GM23338 (cell line): ENCODE measurements at regions not wholly inside any gene's neighbourhood (a gene's known extent, or its start where the extent isn't known, plus 50 kb on each side); places are given as distances from the start of the nearest gene placed in this dataset.
"Not testable (repeated sequence)": the region's sequence is repeated elsewhere in the genome, so short reads cannot be mapped to it uniquely, and the experiment has no call there.

Source experiments
- ATAC-seq: fragments of 200-7000 bp; cut with Tn5 transposase; 3 replicates; pipeline ENCODE4 v1.9.1; 2020
- DNase-seq: peaks from one replicate; pipeline ENCODE4 v3.0.0-alpha.2; 2015; ENCODE audit warnings: low spot score
- H2AFZ ChIP-seq: fragments of 200-600 bp; sonication (generic); 2 replicates; pipeline ENCODE4 v1.8.0; 2016; ENCODE audit warnings: antibody characterized with exemption, mild to moderate bottlenecking, moderate library complexity
- H3F3A ChIP-seq: fragments of 200-600 bp; sonication (generic); replicated peaks from 2 replicates; pipeline ENCODE4 v1.8.0; 2017; ENCODE audit warnings: antibody characterized with exemption, mixed run types, low read depth
- H3K27ac ChIP-seq: fragments of 200-600 bp; sonication (generic); 2 replicates; pipeline ENCODE4 v1.6.1; 2016; ENCODE audit warnings: low read depth
- H3K27me3 ChIP-seq: fragments of 200-600 bp; sonication (generic); 2 replicates; pipeline ENCODE4 v1.8.0; 2016; ENCODE audit warnings: mild to moderate bottlenecking, mixed run types, moderate library complexity; ENCODE audit not compliant: insufficient read depth
- H3K36me3 ChIP-seq: fragments of 200-600 bp; sonication (generic); 2 replicates; pipeline ENCODE4 v1.8.0; 2016; ENCODE audit warnings: mild to moderate bottlenecking; ENCODE audit not compliant: insufficient read depth
- H3K4me1 ChIP-seq: fragments of 200-600 bp; sonication (generic); 2 replicates; pipeline ENCODE4 v1.8.0; 2016; ENCODE audit warnings: mild to moderate bottlenecking, moderate library complexity; ENCODE audit not compliant: insufficient read depth
- H3K4me2 ChIP-seq: fragments of 200-600 bp; sonication (generic); 2 replicates; pipeline ENCODE4 v1.7.1; 2017; ENCODE audit warnings: mixed run types
- H3K4me3 ChIP-seq: fragments of 200-600 bp; sonication (generic); 2 replicates; pipeline ENCODE4 v1.6.1; 2016; ENCODE audit warnings: mixed run types
- H3K79me2 ChIP-seq: fragments of 200-600 bp; sonication (generic); replicated peaks from 2 replicates; pipeline ENCODE4 v1.8.0; 2017; ENCODE audit warnings: mild to moderate bottlenecking; ENCODE audit not compliant: insufficient read depth
- H3K9me2 ChIP-seq: fragments of 200-600 bp; sonication (generic); 2 replicates; pipeline ENCODE4 v1.8.0; 2017; ENCODE audit not compliant: insufficient read depth
- H4K20me1 ChIP-seq: fragments of 200-600 bp; sonication (generic); replicated peaks from 2 replicates; pipeline ENCODE4 v1.8.0; 2017; ENCODE audit warnings: mild to moderate bottlenecking; ENCODE audit not compliant: insufficient read depth
- H3K27ac Mint-ChIP-seq: 2 replicates; pipeline ENCODE4 v1.8.0; 2020; ENCODE audit warnings: inconsistent platforms, mild to moderate bottlenecking, moderate library complexity, mixed read lengths
- H3K27me3 Mint-ChIP-seq: 3 replicates; pipeline ENCODE4 v1.8.0; 2022; ENCODE audit warnings: low read depth, mild to moderate bottlenecking, moderate library complexity, mixed read lengths, inconsistent platforms; ENCODE audit not compliant: insufficient read depth, poor library complexity
- H3K36me3 Mint-ChIP-seq: 3 replicates; pipeline ENCODE4 v1.8.0; 2021; ENCODE audit warnings: low read depth, mild to moderate bottlenecking, inconsistent platforms, moderate library complexity, mixed read lengths
- H3K4me1 Mint-ChIP-seq: 3 replicates; pipeline ENCODE4 v1.8.0; 2020; ENCODE audit warnings: mild to moderate bottlenecking, inconsistent platforms, mixed read lengths
- H3K4me3 Mint-ChIP-seq: 3 replicates; pipeline ENCODE4 v1.8.0; 2021; ENCODE audit warnings: moderate library complexity, mild to moderate bottlenecking, inconsistent platforms, mixed read lengths
- H3K9me3 Mint-ChIP-seq: 3 replicates; pipeline ENCODE4 v1.8.0; 2020; ENCODE audit warnings: moderate library complexity, mild to moderate bottlenecking, inconsistent platforms, mixed read lengths
- CREB1 ChIP-seq: fragments of 250-450 bp; sonication (Bioruptor Pico); IDR thresholded peaks from 2 replicates; pipeline ENCODE4 v1.5.0; 2020; ENCODE audit warnings: low read depth, mild to moderate bottlenecking, moderate library complexity
- CTCF ChIP-seq, 2 experiments: fragments of 200-600 bp in 1 of 2; sonication (generic) in 1 of 2; conservative IDR thresholded peaks; 2 replicates each; pipeline versions ENCODE4 v1.5.1 to v1.6.1; 2016 to 2017; ENCODE audit warnings: antibody characterized with exemption in 2 of 2, low read depth in 2 of 2, mild to moderate bottlenecking in 2 of 2, moderate library complexity in 1 of 2
- EZH2 ChIP-seq: fragments of 200-600 bp; sonication (generic); IDR thresholded peaks from one replicate; pipeline ENCODE4 v1.8.0; 2017; ENCODE audit warnings: antibody characterized with exemption, mild to moderate bottlenecking, low read depth; ENCODE audit not compliant: unreplicated experiment
- EZH2phosphoT487 ChIP-seq: fragments of 200-600 bp; sonication (generic); IDR thresholded peaks from one replicate; pipeline ENCODE4 v1.8.1; 2018; ENCODE audit warnings: antibody characterized with exemption; ENCODE audit not compliant: unreplicated experiment
- JUNB ChIP-seq: IDR thresholded peaks from one replicate; pipeline ENCODE4 v1.6.1; 2016; ENCODE audit warnings: antibody characterized with exemption; ENCODE audit not compliant: unreplicated experiment
- NANOG ChIP-seq: IDR thresholded peaks from 2 replicates; pipeline ENCODE4 v1.6.1; 2016; ENCODE audit warnings: antibody characterized with exemption, borderline replicate concordance
- POLR2AphosphoS5 ChIP-seq: IDR thresholded peaks from 2 replicates; pipeline ENCODE4 v1.6.1; 2016; ENCODE audit warnings: antibody characterized with exemption, low read depth
- STAT1 ChIP-seq: IDR thresholded peaks from one replicate; pipeline ENCODE4 v1.6.1; 2016; ENCODE audit warnings: antibody characterized with exemption; ENCODE audit not compliant: unreplicated experiment
- ZNF114 ChIP-seq: fragments of 250-450 bp; sonication (Bioruptor Pico); IDR thresholded peaks from 2 replicates; pipeline ENCODE4 v1.5.0; 2020; ENCODE audit warnings: mild to moderate bottlenecking, moderate library complexity
- ZNF331 ChIP-seq: fragments of 250-450 bp; sonication (Bioruptor Pico); IDR thresholded peaks from 2 replicates; pipeline ENCODE4 v1.5.0; 2020; ENCODE audit warnings: low read depth, mild to moderate bottlenecking, moderate library complexity
- TF ChIP-seq, protein P1 (sequence below): IDR thresholded peaks from one replicate; pipeline ENCODE4 v1.6.1; 2018; ENCODE audit warnings: antibody characterized with exemption; ENCODE audit not compliant: unreplicated experiment

GRCh38 chrX:3415011-3415410 is 68.6 kb upstream of the MXRA5 start:
- Histone ChIP-seq H3K4me3 (no peak overlapping the region), H3K4me1 (no peaks in the 10 kb centered on the region), H3F3A (no peaks in the 10 kb centered on the region), H3K4me2 (no peak overlapping the region), H3K27ac (no peak overlapping the region), H3K9me2 (no peaks in the 10 kb centered on the region), H2AFZ (no peak overlapping the region), H4K20me1 (no peaks in the 10 kb centered on the region), H3K36me3 (no peaks in the 10 kb centered on the region), H3K27me3 (no peaks in the 10 kb centered on the region), H3K79me2 (no peaks in the 10 kb centered on the region)
- no peak overlapping the region for H3K27ac Mint-ChIP-seq
- DNase-seq (no peak), ATAC-seq (no peak)
- peaks cover 2% of the 10 kb centered on the region for H3K27me3 Mint-ChIP-seq
- no peak overlapping the region for H3K4me3 Mint-ChIP-seq
- TF ChIP-seq ZNF114 (CRISPR knock-in tag), result no peak
- TF ChIP-seq ZNF331 (CRISPR knock-in tag), result no peak
- H3K36me3 Mint-ChIP-seq, result no peaks in the 10 kb centered on the region
- peaks cover 3% of the 10 kb centered on the region; the same call in 2 of the 3 replicates for H3K9me3 Mint-ChIP-seq
- H3K4me1 Mint-ChIP-seq, result no peaks in the 10 kb centered on the region

DNA sequence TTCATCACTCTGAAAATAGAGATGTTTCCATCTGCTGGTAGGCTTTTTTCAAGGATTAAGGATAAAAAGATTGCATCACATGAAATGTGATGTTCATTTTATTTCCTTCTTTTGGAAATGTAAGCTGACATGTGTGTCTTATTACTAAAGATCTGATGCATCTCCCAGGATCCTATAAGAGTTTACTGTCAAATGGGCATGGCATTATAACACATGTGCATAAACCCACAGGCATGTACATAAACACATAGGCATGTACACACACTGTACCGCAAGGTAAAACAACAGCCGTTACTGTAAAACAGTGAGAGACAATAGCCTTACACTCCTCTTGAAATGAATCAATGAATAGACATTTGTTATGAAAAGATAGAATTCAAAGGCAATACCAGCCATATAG is 65.2 kb upstream of the MXRA5 start:
- H3K9me3 Mint-ChIP-seq, H2AFZ ChIP-seq, H3K27me3 ChIP-seq, H3K36me3 Mint-ChIP-seq, H3K4me1 Mint-ChIP-seq, H3K4me2 ChIP-seq, H3K27ac ChIP-seq, H3K4me1 ChIP-seq, H3F3A ChIP-seq, H4K20me1 ChIP-seq, H3K27ac Mint-ChIP-seq, H3K9me2 ChIP-seq, DNase-seq, H3K27me3 Mint-ChIP-seq, H3K36me3 ChIP-seq, ATAC-seq, H3K4me3 ChIP-seq, H3K79me2 ChIP-seq, H3K4me3 Mint-ChIP-seq: not testable (repeated sequence)

DNA sequence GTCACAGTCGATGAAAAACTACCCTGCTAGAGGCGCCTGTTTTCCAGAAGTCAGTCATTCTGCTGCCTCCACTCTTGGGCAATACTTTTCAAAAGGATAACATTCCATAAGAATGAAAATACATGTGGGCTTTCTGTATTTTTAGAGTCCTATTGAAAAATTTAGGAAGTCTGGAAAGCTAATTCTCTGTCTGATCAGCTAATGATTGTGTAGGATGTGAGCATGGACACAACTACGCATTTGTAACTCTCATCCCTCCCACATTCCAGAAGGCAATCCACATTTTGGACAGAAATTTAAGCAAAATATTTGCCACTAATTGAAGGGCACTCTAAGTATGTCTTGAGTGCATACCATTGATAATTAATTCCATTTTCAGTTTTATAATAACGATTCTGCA is 63.5 kb upstream of the MXRA5 start:
- not testable (repeated sequence) for H3K27ac Mint-ChIP-seq, H3K9me2 ChIP-seq, H3K9me3 Mint-ChIP-seq, H3K27me3 ChIP-seq, DNase-seq, ATAC-seq, H3K4me1 Mint-ChIP-seq, H3K4me1 ChIP-seq, H3K79me2 ChIP-seq, H3K4me3 ChIP-seq, H3K36me3 Mint-ChIP-seq, H3K4me3 Mint-ChIP-seq, H2AFZ ChIP-seq, H4K20me1 ChIP-seq, H3F3A ChIP-seq, H3K27ac ChIP-seq, H3K36me3 ChIP-seq, H3K27me3 Mint-ChIP-seq, H3K4me2 ChIP-seq

GRCh38 chrX:3407781-3408180 is 61.3 kb upstream of the MXRA5 start:
- Mint-ChIP-seq H3K36me3 (no peaks in the 10 kb centered on the region), H3K27me3 (no peaks in the 10 kb centered on the region), H3K9me3 (no peaks in the 10 kb centered on the region; the same call in 2 of the 3 replicates), H3K4me3 (no peak overlapping the region), H3K27ac (no peak overlapping the region), H3K4me1 (no peaks in the 10 kb centered on the region)
- no peak for ATAC-seq
- Histone ChIP-seq H3K27ac (no peak overlapping the region), H3K4me1 (no peaks in the 10 kb centered on the region), H3K4me3 (no peak overlapping the region), H3K36me3 (no peaks in the 10 kb centered on the region), H3F3A (no peaks in the 10 kb centered on the region), H3K27me3 (no peaks in the 10 kb centered on the region), H3K9me2 (no peaks in the 10 kb centered on the region), H2AFZ (no peak overlapping the region), H3K79me2 (no peaks in the 10 kb centered on the region), H3K4me2 (no peak overlapping the region), H4K20me1 (no peaks in the 10 kb centered on the region)
- DNase-seq, result no peak
- TF ChIP-seq JUNB (no peak), POLR2AphosphoS5 (no peak), NANOG (no peak), STAT1 (no peak), EZH2 (no peak), CTCF (conservative IDR thresholded peaks at IDR 0.05; ENCODE audit: low read depth in 2 of 2) (no peak), EZH2phosphoT487 (no peak), CREB1 (CRISPR knock-in tag) (no peak), ZNF331 (CRISPR knock-in tag) (no peak)
- TF ChIP-seq, protein P1, sequence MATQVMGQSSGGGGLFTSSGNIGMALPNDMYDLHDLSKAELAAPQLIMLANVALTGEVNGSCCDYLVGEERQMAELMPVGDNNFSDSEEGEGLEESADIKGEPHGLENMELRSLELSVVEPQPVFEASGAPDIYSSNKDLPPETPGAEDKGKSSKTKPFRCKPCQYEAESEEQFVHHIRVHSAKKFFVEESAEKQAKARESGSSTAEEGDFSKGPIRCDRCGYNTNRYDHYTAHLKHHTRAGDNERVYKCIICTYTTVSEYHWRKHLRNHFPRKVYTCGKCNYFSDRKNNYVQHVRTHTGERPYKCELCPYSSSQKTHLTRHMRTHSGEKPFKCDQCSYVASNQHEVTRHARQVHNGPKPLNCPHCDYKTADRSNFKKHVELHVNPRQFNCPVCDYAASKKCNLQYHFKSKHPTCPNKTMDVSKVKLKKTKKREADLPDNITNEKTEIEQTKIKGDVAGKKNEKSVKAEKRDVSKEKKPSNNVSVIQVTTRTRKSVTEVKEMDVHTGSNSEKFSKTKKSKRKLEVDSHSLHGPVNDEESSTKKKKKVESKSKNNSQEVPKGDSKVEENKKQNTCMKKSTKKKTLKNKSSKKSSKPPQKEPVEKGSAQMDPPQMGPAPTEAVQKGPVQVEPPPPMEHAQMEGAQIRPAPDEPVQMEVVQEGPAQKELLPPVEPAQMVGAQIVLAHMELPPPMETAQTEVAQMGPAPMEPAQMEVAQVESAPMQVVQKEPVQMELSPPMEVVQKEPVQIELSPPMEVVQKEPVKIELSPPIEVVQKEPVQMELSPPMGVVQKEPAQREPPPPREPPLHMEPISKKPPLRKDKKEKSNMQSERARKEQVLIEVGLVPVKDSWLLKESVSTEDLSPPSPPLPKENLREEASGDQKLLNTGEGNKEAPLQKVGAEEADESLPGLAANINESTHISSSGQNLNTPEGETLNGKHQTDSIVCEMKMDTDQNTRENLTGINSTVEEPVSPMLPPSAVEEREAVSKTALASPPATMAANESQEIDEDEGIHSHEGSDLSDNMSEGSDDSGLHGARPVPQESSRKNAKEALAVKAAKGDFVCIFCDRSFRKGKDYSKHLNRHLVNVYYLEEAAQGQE, result no peak
